NT2/D1 (cell line): ENCODE measurements at regions not wholly inside any gene's neighbourhood (a gene's known extent, or its start where the extent isn't known, plus 50 kb on each side); places are given as distances from the start of the nearest gene placed in this dataset.

Experiments
- SUZ12 ChIP-seq: IDR thresholded peaks from 2 replicates; pipeline ENCODE4 v1.6.1; 2011; ENCODE audit not compliant: insufficient read length, insufficient read depth; ENCODE audit errors: extremely low read depth
- YY1 ChIP-seq: IDR thresholded peaks from 2 replicates; pipeline ENCODE4 v1.6.1; 2011; ENCODE audit not compliant: insufficient read length, insufficient read depth
- ZNF274 ChIP-seq: IDR thresholded peaks from 2 replicates; pipeline ENCODE4 v1.6.1; 2011; ENCODE audit warnings: mild to moderate bottlenecking, low read depth, low read length

DNA sequence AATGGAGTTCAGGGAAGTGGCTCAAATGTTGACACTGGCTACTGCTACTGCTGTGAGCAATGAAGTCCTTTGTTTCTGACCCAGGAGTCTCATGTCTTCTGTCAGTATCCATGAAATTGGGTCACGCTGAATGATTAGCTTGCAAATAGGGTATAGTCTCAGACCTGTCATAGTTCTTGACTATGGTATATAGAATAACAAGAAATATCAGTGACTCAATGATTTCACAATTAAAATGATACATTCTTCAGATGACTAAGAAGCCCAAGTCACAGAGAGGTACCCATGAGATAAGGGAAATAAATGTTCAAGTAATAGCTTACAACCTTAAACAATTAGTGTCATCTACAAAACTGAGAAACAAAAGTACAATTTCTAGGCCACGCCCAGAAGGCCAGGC is 89.3 kb downstream of the LYZL2 start:
- no peak for TF ChIP-seq ZNF274
- no peak for TF ChIP-seq YY1
- TF ChIP-seq SUZ12, result no peak
